HEK293T (cell line): ENCODE measurements at regions not wholly inside any gene's neighbourhood (a gene's known extent, or its start where the extent isn't known, plus 50 kb on each side); places are given as distances from the start of the nearest gene placed in this dataset.

Experiments
- FOXA1 ChIP-seq: fragments of 450-650 bp; IDR thresholded peaks from 2 replicates; pipeline ENCODE4 v1.6.1; 2016; ENCODE audit warnings: mild to moderate bottlenecking
- LEF1 ChIP-seq: fragments of 450-650 bp; IDR thresholded peaks from 2 replicates; pipeline ENCODE4 v1.6.1; 2017; ENCODE audit warnings: mild to moderate bottlenecking, borderline replicate concordance

DNA sequence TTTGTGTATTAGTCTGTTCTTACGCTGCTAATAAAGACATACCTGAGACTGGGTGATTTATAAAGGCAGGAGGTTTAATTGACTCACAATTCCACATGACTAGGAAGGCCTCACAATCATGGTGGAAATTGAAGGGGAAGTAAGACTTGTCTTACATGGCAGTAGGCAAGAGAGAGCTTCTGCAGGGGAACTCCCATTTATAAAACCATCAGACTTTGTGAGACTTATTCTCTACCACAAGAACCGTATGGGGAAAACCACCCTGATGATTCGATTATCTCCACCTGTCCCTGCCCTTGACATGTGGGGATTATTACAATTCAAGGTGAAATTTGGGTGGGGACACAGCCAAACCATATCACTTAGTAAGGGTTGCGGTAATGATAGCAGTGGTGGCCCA, 833.1 kb downstream of the FLRT2 start:
- no peak for TF ChIP-seq FOXA1
- TF ChIP-seq LEF1, result no peak
